GM04503 (cell line): ENCODE measurements at regions not wholly inside any gene's neighbourhood (a gene's known extent, or its start where the extent isn't known, plus 50 kb on each side); places are given as distances from the start of the nearest gene placed in this dataset.
"Not testable (repeated sequence)": the region's sequence is repeated elsewhere in the genome, so short reads cannot be mapped to it uniquely, and the experiment has no call there.

Experiments used
- DNase-seq: peaks from one replicate; pipeline ENCODE4 v3.0.0-alpha.2; 2012; ENCODE audit warnings: low read depth

DNA sequence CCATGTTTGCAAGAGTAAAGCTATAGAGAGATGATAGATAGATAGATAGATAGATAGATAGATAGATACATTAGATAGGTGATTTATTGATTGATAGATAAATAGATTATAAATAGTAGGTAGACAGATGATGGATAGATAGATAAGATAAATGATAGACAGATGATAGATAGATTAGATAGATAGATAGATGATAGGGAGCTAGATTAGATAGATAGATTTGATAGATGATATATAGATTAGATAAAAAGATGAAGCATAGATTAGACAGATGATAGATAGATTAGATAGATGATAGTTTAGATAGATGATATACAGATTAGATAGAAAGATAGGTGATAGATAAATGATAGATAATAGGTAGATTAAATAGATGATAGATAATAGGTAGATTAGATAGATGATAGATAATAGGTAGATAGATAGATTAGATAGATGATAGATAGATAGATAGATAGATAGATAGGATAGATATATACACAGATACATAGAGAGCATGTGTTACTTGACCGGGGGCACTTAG lies 243.3 kb upstream of the FOXK1 start:
- DNase-seq = no peak

DNA sequence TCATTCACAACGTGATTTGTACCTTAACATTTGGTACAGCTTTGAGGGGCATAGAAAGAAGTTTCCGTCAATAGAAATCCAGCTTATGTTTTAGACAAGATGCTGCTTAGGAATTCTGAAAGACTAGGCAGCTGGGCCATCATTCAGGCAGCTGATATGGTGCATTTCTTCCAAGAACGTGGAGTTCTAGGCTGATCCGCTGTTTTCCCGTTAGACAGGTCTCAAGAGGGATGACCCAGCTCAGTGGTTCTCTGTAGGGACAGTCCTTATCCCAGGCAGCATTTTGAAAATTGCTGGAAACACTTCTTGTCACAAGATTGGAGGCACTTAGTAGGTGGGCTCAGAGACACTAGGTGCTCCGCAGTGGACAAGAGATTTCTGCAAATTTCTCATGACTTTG lies 242.7 kb upstream of the FOXK1 start:
- DNase-seq = no peak

DNA sequence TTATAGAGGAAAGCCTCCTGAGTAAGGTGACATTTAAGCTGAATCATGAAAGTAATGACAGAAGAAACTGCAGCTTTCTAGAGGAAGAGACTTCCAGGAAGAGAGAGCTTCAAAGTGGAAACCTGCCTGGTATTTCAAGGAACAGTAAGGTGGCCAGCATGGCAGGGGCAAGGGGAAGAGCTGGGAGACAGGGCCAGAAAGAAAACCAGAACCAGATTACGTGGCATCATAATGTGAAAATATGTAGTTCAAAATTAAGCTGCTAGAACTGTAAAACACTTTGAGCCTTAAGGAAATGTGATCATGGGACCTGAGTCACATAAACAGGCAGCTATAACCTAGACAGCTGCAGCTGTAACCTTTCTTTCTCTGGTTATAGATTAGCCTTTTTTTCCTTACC lies 238.0 kb upstream of the FOXK1 start:
- DNase-seq = no peak

DNA sequence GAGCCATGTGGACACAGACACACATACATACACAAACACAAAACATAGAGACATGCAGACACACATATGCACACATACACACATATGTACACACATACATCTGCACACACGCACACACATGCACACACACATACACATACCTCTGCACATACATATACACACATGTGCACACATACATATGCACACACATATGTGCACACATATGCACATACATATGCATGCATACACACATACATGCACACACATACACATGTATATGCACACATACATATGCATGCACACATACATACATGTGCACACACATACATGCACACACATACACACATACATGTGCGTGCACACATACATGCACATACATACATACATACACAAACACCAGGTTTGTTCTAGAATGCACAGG lies 236.3 kb upstream of the FOXK1 start:
- no peak for DNase-seq

DNA sequence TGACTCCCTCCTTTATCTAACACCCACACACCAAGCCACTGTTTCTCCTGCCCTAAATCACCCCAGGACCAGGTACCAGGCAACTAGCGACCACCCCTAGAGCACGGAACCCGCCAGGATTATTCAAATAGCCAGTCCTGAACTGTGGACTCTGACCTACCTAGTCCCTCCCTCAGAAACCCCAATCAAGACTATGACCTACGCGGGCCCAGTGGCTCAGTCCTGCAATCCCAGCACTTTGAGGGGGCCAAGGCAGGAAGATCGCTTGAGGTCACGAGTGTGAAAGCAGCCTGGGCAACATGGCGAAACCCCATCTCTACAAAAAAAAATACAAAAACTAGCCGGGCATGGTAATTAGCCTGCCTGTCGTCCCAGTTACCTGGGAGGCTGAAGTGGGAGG lies 232.8 kb upstream of the FOXK1 start:
- no peak for DNase-seq

DNA sequence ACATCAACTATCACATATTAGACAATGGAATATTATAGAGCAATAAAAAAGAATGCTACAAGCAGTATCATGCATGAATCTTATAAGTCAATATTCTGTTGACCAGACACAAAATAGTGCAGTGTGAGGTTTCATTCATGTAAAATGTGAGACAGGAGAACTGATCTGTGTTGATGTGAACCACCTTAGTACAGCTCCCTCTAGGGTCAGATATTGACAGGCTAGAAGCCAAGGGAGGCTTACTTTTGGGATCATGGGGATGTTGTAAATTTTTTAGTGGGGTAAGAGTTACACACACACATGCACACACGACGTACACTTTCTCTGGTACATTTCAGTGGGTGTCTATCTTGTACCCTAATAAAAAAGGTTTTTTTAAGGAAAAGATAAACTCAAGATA lies 231.6 kb upstream of the FOXK1 start:
- DNase-seq = no peak

DNA sequence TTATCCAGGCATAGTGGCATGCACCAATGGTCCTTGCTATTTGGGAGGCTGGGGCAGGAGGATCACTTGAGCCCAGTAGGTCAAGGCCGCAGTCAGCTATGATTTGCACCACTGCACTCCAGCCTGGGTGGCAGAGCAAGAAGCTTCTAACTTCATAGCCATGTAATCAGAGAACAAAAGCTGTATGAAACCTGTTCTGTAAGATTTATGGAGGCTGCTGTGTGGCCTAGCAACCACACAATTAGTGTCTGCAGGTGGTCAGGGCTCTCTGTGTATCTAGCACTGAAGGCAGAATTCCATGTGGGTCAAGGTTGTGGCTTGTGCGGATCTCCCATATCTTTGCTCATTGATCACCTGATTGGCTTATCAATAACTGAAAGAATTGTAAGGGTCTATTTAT lies 221.5 kb upstream of the FOXK1 start:
- no peak for DNase-seq

DNA sequence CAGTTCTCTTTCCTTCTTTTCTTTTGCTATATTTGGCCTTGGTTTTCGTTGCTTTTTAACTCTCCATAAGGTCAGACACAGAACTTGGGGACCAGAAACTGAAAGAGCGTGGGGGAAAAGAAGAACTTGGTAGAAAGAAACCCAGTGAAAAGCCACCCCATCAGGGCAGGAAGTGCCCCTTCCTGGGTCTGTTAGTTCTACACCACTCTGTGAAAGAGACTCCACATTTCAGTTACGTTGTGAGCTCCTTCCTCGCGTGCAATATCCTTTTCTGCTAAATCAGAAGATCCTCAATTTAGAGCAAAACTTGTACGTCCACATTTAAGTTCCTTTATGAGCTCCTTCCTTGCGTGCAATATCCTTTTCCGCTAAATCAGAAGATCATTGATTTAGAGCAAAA lies 220.6 kb upstream of the FOXK1 start:
- no peak for DNase-seq

DNA sequence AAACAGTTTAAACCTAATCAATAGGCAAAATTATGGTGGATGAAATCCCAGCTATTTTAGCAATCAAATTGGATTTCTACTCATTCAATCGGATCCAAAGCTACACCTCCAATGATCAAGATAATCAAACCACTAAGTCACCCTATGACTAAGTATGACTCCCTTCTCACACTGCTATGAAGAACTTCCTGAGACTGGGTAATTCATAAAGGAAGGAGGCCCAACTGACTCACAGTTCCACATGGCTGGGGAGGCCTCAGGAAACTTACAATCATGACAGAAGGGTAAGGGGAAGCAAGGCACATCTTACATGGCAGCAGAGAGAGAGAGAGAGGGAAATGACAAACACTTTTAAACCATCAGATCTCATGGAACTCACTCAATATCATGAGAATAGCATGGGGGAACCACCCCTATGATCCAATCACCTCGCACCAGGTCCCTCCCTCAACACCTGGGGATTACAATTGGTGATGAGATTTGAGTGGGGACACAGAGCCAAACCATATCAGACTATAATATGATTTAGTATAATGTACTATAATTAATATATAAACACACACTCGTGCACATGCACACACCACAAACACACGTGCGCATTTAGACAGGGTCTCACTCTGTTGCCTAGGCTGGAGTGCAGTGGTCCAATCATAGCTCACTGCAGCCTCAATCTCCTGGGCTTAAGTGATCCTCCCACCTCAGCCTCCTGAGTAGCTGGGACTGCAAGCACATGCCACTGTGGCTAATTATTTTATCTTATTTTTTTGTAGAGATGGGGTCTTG lies 213.6 kb upstream of the FOXK1 start:
- DNase-seq = no peak

DNA sequence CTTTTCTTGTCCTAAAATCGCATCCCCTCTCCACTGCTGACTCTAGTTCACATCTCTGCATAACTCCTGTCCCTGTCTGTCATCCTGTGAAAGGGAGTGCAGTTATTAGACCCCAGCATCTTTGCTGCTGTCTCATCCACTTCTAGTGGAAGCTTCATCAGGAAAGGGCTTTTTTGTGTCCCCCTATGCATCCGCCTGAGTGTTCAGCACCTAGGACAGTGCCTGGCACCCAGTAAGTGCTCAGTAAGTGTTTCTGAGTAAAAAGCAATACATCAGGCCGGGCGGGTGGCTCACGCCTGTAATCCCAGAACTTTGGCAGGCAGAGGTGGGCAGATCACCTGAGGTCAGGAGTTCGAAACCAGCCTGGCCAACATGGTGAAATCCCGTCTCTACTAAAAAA lies 211.8 kb upstream of the FOXK1 start:
- DNase-seq = no peak

DNA sequence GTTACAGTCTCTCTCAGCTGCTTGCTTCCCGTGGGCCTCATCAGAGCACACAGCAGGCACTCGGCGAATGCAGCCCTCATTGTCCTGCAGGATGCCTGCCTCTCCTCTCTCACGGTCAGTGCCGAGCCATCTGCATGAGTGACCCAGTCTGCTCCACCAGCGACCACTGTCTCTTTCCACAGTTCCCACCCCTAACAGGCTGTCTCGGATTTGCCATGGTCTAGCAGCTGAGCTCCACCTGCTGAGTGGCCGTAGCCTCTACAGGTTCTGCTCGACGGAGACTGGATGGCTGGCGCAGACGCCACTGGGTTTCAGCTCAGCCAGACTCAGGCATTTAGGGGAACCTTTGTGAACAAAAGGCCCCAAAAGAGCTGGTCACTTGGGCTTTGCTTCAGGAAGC lies 209.4 kb upstream of the FOXK1 start:
- DNase-seq = no peak

DNA sequence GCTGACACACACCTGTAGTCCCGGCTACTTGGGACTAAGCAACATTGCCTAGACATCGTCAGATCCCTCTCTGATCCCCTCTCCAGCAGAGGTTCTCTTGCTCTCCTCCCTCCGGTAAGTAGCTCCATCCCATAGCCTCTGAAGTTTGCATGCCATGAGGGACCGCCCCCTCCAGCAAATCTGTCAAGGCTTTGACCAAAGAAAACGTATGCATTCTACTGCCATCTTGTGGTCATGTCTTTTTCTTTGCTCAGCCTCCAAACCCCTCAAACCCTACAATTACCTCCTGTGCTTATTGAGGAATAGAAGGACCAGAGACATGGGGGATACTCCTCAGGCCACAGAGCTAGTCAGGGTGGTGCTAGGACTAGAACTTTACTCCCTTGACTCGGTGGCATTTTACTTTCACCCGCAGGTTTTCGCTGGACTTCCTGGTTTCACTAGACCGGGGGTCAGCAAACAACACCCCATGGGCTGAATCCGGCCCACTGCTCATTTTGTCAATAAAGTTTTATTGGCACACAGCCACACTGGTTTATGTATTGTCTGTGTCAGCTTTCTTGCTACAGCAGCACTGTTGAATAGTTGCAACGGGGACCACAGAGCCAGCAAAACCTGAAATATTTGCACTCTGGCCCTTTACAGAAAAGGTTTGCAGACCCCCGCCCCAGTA lies 202.6 kb upstream of the FOXK1 start:
- no peak for DNase-seq

DNA sequence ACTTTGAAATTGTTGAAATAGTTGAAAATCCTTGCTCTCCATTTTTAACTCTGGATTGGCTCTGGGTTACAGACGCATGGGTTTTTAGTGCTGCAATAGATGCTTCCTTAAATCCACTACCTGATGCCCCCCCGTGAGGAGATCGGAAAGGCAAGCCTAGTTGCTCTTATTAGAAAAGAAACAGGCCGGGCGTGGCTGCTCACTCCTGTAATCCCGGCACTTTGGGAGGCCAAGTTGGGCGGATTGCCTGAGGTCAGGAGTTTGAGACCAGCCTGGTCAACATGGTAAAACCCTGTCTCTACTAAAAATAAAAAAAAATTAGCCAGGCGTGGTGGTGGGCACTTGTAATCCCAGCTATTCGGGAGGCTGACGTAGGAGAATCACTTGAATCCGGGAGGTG lies 202.0 kb upstream of the FOXK1 start:
- not testable (repeated sequence) for DNase-seq

DNA sequence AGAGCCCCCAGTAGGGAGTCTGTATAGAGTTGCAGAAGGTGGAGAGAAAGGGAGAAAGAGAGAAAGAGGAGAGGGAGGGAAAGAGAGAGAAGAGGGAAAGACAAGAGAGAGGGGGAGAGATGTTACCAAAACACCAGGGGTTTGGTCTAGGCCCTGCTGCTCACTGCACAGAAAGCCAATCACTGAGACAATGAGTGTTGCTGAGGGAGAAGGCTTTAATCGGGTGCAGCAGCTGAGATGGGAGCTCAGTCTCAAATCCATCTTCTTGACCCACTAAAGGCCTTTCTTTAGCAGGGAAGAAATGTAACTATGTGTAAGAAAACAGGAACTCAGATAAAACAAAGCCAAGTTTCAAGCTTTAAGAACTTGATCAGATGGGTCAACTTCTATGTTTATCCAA lies 198.2 kb upstream of the FOXK1 start:
- DNase-seq = no peak

DNA sequence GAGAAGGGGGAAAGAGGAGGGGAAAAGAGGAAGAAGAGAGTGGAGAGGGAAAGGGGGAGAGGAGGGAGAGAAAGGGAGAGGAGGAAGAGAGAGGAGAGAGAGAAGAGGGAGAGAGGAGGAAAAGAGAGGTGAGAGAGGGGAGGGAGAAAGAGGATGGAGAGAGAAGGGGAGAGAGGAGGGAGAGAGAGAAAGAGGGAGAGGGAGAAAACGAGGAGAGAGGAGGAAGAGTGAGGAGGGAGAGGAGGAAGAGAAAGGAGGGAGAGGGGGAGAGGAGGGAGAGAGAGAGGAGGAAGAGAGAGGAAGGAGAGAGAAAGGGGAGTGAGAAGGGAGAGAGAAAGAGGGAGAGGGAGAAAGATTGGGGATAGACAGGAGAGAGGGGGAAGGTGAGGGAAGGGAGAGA lies 197.6 kb upstream of the FOXK1 start:
- DNase-seq = no peak

DNA sequence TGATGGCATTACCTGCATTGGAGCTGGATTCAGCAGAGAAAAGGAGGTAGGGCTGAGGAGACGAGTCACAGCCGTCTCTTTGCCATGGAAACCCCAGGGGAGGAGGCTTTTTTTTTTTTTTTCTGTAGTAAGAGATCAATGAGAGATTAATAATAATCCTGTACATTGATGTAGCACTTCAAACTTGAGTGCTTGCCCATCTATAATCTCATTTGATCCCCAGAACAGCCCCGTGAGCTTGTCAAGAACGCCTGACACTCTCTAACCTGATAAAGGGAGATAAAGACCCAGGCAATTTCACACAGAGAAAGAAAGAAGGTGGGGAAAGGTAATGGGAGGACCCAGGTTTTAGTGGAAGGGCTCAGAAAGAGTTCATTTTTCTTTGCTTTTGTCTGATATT lies 195.2 kb upstream of the FOXK1 start:
- no peak for DNase-seq

DNA sequence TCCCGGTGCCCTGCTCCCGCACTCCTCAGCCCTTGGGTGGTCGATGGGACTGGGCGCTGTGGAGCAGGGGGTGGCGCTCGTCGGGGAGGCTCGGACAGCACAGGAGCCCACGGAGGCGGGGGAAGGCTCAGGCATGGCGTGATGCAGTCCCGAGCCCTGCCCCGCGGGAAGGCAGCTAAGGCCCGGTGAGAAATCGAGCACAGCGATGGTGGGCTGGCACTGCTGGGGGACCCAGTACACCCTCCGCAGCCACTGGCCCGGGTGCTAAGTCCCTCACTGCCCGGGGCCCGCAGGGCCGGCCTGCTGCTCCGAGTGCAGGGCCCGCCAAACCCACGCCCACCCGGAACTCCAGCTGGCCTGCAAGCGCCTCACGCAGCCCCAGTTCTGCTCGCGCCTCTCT lies 185.2 kb upstream of the FOXK1 start:
- DNase-seq = not testable (repeated sequence)

DNA sequence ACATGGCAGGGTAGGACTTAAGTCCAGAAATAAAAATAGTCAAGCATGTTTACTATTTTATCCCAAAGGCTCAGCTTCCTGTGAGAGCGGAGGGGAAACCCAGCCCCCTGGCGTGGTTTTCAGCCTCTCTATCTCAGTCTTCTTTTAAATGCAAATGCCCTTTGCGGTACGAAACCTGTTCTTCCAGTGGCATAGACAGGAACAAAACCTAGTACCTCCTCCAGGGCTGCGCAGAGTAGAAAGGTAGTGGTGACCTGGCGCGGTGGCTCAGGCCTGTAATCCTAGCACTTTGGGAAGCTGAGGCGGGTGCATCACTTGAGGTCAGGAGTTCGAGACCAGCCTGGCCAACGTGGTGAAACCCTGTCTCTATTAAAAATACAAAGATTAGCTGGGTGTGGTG lies 181.3 kb upstream of the FOXK1 start:
- DNase-seq = no peak

DNA sequence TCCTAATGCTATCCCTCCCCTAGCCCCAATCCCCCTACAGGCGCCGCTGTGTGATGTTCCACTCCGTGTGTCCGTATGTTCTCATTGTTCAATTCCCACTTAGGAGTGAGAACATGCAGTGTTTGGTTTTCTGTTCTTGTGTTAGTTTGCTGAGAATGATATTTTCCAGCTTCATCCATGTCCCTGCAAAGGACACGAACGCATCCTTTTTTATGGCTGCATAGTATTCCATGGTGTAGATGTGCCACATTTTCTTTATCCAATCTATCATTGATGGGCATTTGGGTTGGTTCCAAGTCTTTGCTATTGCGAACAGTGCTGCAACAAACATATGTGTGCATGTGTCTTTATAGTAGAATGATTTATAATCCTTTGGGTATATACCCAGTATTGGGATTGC lies 174.2 kb upstream of the FOXK1 start:
- not testable (repeated sequence) for DNase-seq

DNA sequence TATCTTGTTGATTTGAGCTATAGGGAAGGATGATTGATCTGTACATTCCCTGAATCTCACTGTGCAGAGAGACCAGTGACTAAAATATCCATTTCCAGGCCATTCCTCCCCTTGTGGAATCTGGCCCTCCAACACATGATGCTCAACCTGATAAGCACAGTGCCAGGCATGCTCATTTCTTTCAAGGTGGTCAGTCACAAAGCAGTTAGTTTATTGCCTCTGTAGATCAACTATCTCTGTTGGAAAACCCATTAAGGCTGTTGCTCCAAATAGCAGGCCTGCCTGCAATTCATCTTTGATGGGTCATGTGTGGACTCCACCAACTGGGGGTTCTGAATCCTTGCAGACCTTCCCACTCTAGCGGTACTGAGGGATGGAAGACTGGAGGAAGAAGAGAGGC lies 168.6 kb upstream of the FOXK1 start:
- no peak for DNase-seq

DNA sequence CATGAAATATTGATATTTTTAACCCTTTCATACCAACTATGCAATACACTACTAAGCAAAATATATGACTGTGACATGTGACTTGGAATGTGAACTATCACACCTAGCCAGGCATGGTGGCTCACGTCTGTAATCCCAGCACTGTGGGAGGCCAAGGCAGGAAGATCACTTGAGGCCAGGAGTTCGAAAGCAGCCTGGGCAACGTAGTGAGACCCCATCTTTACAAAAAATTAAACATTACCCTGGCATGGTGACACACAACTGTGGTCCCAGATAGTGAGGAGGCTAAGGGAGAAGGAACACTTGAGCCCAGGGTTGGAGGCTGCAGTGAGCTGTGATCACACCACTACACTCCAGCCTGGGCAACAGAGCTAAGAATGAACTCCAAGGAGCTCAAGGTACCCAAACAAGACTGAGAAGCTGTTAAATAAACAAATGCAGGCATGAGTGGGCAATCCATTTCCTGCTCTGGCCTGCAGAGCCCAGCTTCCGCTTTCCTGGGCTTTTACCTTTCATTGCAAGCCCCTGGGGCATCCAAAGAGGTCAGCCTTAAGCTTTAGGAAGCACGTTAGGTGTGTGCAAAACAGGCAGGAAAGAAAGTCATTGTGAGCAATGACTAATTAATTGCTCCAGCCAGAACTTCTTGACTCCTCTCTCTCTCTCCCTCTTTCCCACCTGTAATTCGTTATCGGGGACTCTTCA lies 162.1 kb upstream of the FOXK1 start:
- no peak for DNase-seq

DNA sequence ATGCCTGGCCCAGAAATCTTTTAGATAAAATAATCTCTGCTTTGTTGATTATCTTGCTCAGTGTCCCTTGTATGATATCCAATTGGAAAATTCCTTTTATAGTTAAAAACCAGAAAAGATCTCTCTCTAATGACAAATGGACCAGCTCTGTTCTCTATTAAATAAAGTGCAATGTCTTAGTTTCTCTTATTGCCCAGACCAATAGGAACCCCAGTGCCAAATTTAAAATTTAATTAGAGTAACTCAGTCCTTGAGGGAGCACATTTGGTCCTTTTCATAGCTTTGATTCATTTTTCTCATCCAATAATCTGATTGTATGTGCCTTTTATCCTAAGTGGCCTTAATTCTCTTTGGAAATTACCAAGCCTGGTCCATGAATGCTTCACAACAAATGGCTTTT lies 158.9 kb upstream of the FOXK1 start:
- DNase-seq = no peak

DNA sequence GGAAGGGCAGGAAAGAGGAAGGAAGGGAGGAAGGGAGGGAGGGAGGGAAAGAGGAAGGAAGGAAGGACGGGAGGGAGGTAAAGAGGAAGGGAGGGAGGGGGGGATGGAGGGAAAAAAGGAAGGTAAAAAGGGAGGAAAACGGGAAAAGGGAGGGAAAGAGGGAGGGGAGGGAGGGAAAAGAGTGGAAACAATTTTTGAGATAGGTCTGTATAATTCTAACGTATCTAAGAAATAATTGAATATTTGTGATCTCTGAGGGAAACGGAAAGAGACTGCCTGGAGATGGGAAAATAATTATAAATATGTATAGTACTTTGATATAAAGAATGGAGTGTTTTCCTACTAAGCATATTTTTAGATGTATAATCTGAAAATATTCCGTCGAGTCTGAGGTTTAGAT lies 158.2 kb upstream of the FOXK1 start:
- no peak for DNase-seq
